Uterus (tissue), 2 donors: ENCODE measurements at regions not wholly inside any gene's neighbourhood (a gene's known extent, or its start where the extent isn't known, plus 50 kb on each side); places are given as distances from the start of the nearest gene placed in this dataset.

Experiments
- POLR2A ChIP-seq, 2 donors: fragments of 450-650 bp; IDR thresholded peaks; one replicate each; pipeline ENCODE4 v1.6.1; 2016; ENCODE audit warnings: antibody characterized with exemption in 2 of 2, mild to moderate bottlenecking in 1 of 2, moderate library complexity in 1 of 2
- TF ChIP-seq, protein P1 (sequence below), 4 experiments: fragments of 200-600 bp in 2 of 4; fragments of 450-650 bp in 2 of 4; sonication (generic) in 2 of 4; IDR thresholded peaks; one replicate each; pipeline ENCODE4 v1.5.1; 2016 to 2019; ENCODE audit warnings: antibody characterized with exemption in 4 of 4, mild to moderate bottlenecking in 2 of 4, moderate library complexity in 1 of 4

DNA sequence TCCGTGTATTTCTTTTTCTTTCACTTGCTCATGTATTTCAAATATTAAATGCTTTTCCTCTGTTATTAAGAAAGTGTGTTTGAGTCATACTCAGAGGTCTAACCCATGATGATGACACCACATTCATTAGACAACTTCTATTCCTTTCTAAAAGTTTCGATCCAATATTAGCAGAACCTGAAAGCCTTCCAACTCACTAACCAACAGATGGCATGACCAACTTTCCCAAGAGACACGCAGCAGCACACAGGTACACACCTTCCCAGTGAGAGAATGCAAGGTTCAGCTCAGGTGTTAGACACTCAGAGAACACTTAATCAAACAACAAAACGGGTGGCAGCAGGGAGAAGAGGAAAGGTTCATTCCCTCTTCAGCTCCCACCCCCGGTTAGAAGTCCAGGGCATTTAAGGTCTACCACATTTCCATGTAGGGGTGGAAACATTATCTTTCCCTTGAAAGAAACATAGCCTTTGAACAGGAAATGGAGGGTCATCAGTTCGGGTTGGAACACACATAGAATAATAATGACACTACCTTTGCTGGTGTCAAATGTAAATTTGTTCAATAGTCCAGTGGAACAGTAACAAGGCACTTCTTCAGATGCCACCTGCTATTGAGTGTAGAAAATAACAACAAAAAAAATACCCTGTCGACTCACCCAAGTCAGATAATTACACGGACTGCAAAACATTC is 404.2 kb downstream of the COG6 start:
- TF ChIP-seq, protein P1, sequence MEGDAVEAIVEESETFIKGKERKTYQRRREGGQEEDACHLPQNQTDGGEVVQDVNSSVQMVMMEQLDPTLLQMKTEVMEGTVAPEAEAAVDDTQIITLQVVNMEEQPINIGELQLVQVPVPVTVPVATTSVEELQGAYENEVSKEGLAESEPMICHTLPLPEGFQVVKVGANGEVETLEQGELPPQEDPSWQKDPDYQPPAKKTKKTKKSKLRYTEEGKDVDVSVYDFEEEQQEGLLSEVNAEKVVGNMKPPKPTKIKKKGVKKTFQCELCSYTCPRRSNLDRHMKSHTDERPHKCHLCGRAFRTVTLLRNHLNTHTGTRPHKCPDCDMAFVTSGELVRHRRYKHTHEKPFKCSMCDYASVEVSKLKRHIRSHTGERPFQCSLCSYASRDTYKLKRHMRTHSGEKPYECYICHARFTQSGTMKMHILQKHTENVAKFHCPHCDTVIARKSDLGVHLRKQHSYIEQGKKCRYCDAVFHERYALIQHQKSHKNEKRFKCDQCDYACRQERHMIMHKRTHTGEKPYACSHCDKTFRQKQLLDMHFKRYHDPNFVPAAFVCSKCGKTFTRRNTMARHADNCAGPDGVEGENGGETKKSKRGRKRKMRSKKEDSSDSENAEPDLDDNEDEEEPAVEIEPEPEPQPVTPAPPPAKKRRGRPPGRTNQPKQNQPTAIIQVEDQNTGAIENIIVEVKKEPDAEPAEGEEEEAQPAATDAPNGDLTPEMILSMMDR (IDR thresholded peaks at IDR 0.05), result no peak
- no peak for TF ChIP-seq POLR2A (IDR thresholded peaks at IDR 0.05)
